ENCODE measurements at regions not wholly inside any gene's neighbourhood (a gene's known extent, or its start where the extent isn't known, plus 50 kb on each side); places are given as distances from the start of the nearest gene placed in this dataset.
"Not testable (repeated sequence)": the region's sequence is repeated elsewhere in the genome, so short reads cannot be mapped to it uniquely, and the experiment has no call there.

- TF ChIP-seq, protein P1, sequence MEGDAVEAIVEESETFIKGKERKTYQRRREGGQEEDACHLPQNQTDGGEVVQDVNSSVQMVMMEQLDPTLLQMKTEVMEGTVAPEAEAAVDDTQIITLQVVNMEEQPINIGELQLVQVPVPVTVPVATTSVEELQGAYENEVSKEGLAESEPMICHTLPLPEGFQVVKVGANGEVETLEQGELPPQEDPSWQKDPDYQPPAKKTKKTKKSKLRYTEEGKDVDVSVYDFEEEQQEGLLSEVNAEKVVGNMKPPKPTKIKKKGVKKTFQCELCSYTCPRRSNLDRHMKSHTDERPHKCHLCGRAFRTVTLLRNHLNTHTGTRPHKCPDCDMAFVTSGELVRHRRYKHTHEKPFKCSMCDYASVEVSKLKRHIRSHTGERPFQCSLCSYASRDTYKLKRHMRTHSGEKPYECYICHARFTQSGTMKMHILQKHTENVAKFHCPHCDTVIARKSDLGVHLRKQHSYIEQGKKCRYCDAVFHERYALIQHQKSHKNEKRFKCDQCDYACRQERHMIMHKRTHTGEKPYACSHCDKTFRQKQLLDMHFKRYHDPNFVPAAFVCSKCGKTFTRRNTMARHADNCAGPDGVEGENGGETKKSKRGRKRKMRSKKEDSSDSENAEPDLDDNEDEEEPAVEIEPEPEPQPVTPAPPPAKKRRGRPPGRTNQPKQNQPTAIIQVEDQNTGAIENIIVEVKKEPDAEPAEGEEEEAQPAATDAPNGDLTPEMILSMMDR (IDR thresholded peaks at IDR 0.05), result no peak
- no peak for DNase-seq
- H3K36me3 ChIP-seq (ENCODE audit: low read depth), result no peaks in the 10 kb centered on the region
- H3K4me3 ChIP-seq, result no peak overlapping the region
- no peaks in the 10 kb centered on the region for H3K9me3 ChIP-seq
- H3K4me1 ChIP-seq (ENCODE audit: low read depth), result no peaks in the 10 kb centered on the region
- intact Hi-C loops (cut with DNase I, micrococcal nuclease), result no loop called here
- no peak for ATAC-seq
Observed at GRCh38 chr5:130643321-130643720, 521.7 kb downstream of the HINT1 start.

GRCh38 chr5:130642461-130642860, 522.6 kb downstream of the HINT1 start:
- intact Hi-C loops (cut with DNase I, micrococcal nuclease), result no loop called here
- H3K4me3 ChIP-seq, result no peak overlapping the region
- no peak for DNase-seq
- TF ChIP-seq, protein P1 (IDR thresholded peaks at IDR 0.05), result no peak
- H3K4me1 ChIP-seq (ENCODE audit: low read depth), result no peaks in the 10 kb centered on the region
- no peaks in the 10 kb centered on the region for H3K36me3 ChIP-seq (ENCODE audit: low read depth)
- H3K9me3 ChIP-seq, result no peaks in the 10 kb centered on the region
- ATAC-seq, result no peak

- Histone ChIP-seq H3K36me3 (ENCODE audit: low read depth) (no peaks in the 10 kb centered on the region), H3K4me3 (no peak overlapping the region), H3K9me3 (peaks cover 12% of the 10 kb centered on the region), H3K4me1 (ENCODE audit: low read depth) (no peaks in the 10 kb centered on the region)
- no peak for ATAC-seq
- intact Hi-C loops (cut with DNase I, micrococcal nuclease), result no loop called here
- no peak for DNase-seq
- TF ChIP-seq, protein P1 (IDR thresholded peaks at IDR 0.05), result no peak
Observed at GRCh38 chr5:130627145-130627544, 537.9 kb downstream of the HINT1 start.

GRCh38 chr5:130624805-130625204, 540.3 kb downstream of the HINT1 start:
- Histone ChIP-seq H3K4me1 (ENCODE audit: low read depth) (no peaks in the 10 kb centered on the region), H3K9me3 (peaks cover 5% of the 10 kb centered on the region), H3K4me3 (no peak overlapping the region), H3K36me3 (ENCODE audit: low read depth) (no peaks in the 10 kb centered on the region)
- intact Hi-C loops (cut with DNase I, micrococcal nuclease), result no loop called here
- ATAC-seq, result no peak
- no peak for DNase-seq
- TF ChIP-seq, protein P1 (IDR thresholded peaks at IDR 0.05), result no peak

- H3K4me1 ChIP-seq (ENCODE audit: low read depth), result no peaks in the 10 kb centered on the region
- intact Hi-C loops (cut with DNase I, micrococcal nuclease), result no loop called here
- no peak overlapping the region for H3K4me3 ChIP-seq
- H3K9me3 ChIP-seq, result peaks cover 3% of the 10 kb centered on the region
- no peak for ATAC-seq
- no peak for DNase-seq
- H3K36me3 ChIP-seq (ENCODE audit: low read depth), result no peaks in the 10 kb centered on the region
- TF ChIP-seq, protein P1 (IDR thresholded peaks at IDR 0.05), result no peak
Observed at GRCh38 chr5:130616161-130616560, 548.9 kb downstream of the HINT1 start.

GRCh38 chr5:130605234-130605633, 559.8 kb downstream of the HINT1 start:
- no peak overlapping the region for H3K4me3 ChIP-seq
- H3K36me3 ChIP-seq (ENCODE audit: low read depth), result no peaks in the 10 kb centered on the region
- H3K9me3 ChIP-seq, result no peaks in the 10 kb centered on the region
- no peaks in the 10 kb centered on the region for H3K4me1 ChIP-seq (ENCODE audit: low read depth)
- TF ChIP-seq, protein P1 (IDR thresholded peaks at IDR 0.05), result no peak
- DNase-seq (no peak), ATAC-seq (no peak)
- intact Hi-C loops (cut with DNase I, micrococcal nuclease), result no loop called here

- H3K36me3 ChIP-seq (ENCODE audit: low read depth); H3K4me3 ChIP-seq; H3K4me1 ChIP-seq (ENCODE audit: low read depth); ATAC-seq; DNase-seq; intact Hi-C loops (cut with DNase I, micrococcal nuclease); H3K9me3 ChIP-seq: not testable (repeated sequence)
Observed at GRCh38 chr5:130596647-130597046, 568.4 kb downstream of the HINT1 start.
